CD4-positive, CD25-positive, alpha-beta regulatory T cell (primary cell): ENCODE measurements at regions not wholly inside any gene's neighbourhood (a gene's known extent, or its start where the extent isn't known, plus 50 kb on each side); places are given as distances from the start of the nearest gene placed in this dataset.
"Not testable (repeated sequence)": the region's sequence is repeated elsewhere in the genome, so short reads cannot be mapped to it uniquely, and the experiment has no call there.

Source experiments
- ATAC-seq, 2 donors: fragments of 150-1000 bp; cut with Tn5 transposase; one replicate each; pipeline ENCODE4 v1.10.0; 2021; ENCODE audit warnings: low read depth in 2 of 2, moderate number of reproducible peaks in 2 of 2, moderate library complexity in 1 of 2
- DNase-seq, 3 donors: peaks; one replicate each; pipeline versions ENCODE4 v3.0.0 to v3.0.0-alpha.2; 2012 to 2022; ENCODE audit warnings: mixed read lengths in 1 of 3
- H3K27ac ChIP-seq: one replicate; pipeline ENCODE4 v1.7.0; 2013; ENCODE audit warnings: mild to moderate bottlenecking, low read length; ENCODE audit not compliant: insufficient read depth, poor library complexity, severe bottlenecking
- H3K27me3 ChIP-seq: one replicate; pipeline ENCODE4 v1.7.0; 2013; ENCODE audit warnings: low read length; ENCODE audit not compliant: control insufficient read depth, insufficient read depth
- H3K36me3 ChIP-seq: one replicate; pipeline ENCODE4 v1.7.0; 2013; ENCODE audit warnings: mild to moderate bottlenecking, low read length, moderate library complexity; ENCODE audit not compliant: control insufficient read depth, insufficient read depth
- H3K4me1 ChIP-seq: 2 replicates; pipeline ENCODE4 v1.7.0; 2013; ENCODE audit warnings: mild to moderate bottlenecking, low read length; ENCODE audit not compliant: insufficient read depth, control insufficient read depth, poor library complexity, severe bottlenecking
- H3K4me3 ChIP-seq: one replicate; pipeline ENCODE4 v1.7.0; 2013; ENCODE audit warnings: low read depth, mild to moderate bottlenecking, low read length, moderate library complexity
- H3K9me3 ChIP-seq, 2 experiments: 1 replicate in 1 of 2; 2 replicates in 1 of 2; pipeline ENCODE4 v1.7.0; 2013; ENCODE audit warnings: low read length in 2 of 2, mild to moderate bottlenecking in 1 of 2, moderate library complexity in 1 of 2; ENCODE audit not compliant: control insufficient read depth in 2 of 2
- H3K27ac Mint-ChIP-seq, 3 donors: one replicate each; pipeline ENCODE4 v1.8.0; 2020 to 2022; ENCODE audit warnings: mild to moderate bottlenecking in 3 of 3, mixed read lengths in 3 of 3, moderate library complexity in 2 of 3
- H3K27me3 Mint-ChIP-seq: one replicate; pipeline ENCODE4 v1.8.0; 2022; ENCODE audit warnings: mild to moderate bottlenecking, mixed read lengths
- H3K36me3 Mint-ChIP-seq: one replicate; pipeline ENCODE4 v1.8.0; 2020; ENCODE audit warnings: mixed read lengths
- H3K4me1 Mint-ChIP-seq, 4 donors: one replicate each; pipeline ENCODE4 v1.8.0; 2020 to 2022; ENCODE audit warnings: mixed read lengths in 4 of 4, mild to moderate bottlenecking in 1 of 4
- H3K4me3 Mint-ChIP-seq, 4 donors: one replicate each; pipeline ENCODE4 v1.8.0; 2020 to 2022; ENCODE audit warnings: mild to moderate bottlenecking in 4 of 4, mixed read lengths in 4 of 4, moderate library complexity in 3 of 4
- H3K9me3 Mint-ChIP-seq, 7 donors: one replicate each; pipeline ENCODE4 v1.8.0; 2020 to 2022; ENCODE audit warnings: mixed read lengths in 7 of 7, mild to moderate bottlenecking in 3 of 7, moderate library complexity in 2 of 7

DNA sequence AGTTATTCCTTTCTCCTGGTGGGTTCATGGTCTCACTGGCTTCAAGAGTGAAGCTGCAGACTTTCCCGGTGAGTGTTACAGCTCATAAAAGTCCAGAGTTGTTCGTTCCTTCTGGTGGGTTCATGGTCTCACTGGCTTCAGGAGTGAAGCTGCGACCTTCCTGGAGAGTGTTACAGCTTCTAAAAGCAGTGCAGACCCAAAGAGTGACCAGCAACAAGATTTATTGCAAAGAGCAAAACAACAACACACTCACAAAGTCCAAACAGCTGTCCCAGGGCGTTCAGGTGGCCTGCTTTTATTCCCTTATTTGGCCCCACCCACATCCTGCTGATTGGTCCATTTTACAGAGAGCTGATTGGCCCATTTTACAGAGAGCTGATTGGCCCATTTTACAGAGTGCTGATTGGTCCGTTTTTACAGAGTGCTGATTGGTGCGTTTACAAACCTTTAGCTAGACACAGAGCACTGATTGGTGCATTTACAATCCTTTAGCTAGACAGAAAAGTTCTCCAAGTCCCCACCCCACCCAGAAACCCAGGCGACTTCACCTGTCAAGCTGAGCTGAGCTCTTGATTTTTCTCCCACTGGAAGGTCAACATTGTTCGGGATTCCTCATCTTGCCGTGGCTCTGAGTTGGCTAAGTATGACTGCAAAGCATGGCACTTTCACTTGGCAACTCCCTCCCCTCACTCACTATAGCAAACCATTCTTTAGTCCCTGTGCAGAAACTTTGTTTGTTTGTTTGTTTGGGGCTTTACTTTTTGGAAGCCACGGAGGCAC, 87.3 kb upstream of the EEPD1 start:
- H3K4me3 Mint-ChIP-seq, H3K27me3 ChIP-seq, H3K36me3 ChIP-seq, H3K4me1 Mint-ChIP-seq, H3K4me1 ChIP-seq, ATAC-seq, H3K27ac ChIP-seq, H3K9me3 ChIP-seq, H3K9me3 Mint-ChIP-seq, H3K36me3 Mint-ChIP-seq, H3K4me3 ChIP-seq, H3K27ac Mint-ChIP-seq, DNase-seq: not testable (repeated sequence)
- H3K27me3 Mint-ChIP-seq = peaks cover 20% of the 10 kb centered on the region

DNA sequence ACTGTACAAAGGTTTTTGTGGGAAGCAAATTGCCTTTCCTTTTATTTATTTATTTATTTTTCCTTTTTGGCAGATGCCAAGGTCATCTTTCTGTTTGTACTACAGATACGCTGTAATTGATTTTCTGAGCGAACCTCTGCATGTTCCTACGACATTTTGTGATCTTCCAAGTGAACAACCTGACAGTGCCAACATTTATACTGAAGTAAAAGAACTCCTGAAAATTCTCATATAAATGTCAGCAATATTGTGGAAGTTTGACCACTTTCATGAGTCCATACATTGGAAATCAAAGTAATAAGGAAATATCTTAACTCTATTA, 86.8 kb upstream of the EEPD1 start:
- H3K4me1 Mint-ChIP-seq = peaks cover 0 to 5% (median 0%) of the 10 kb centered on the region in 4 donors
- ATAC-seq (no peak), DNase-seq (no peak)
- Histone ChIP-seq H3K4me1 (no peaks in the 10 kb centered on the region), H3K27ac (no peak overlapping the region), H3K36me3 (no peaks in the 10 kb centered on the region), H3K27me3 (no peaks in the 10 kb centered on the region), H3K4me3 (no peak overlapping the region), H3K9me3 (no peaks in the 10 kb centered on the region)
- H3K36me3 Mint-ChIP-seq = no peaks in the 10 kb centered on the region
- H3K9me3 Mint-ChIP-seq = peaks cover 0 to 2% (median 0%) of the 10 kb centered on the region in 7 donors
- no peak overlapping the region for H3K27ac Mint-ChIP-seq
- no peak overlapping the region for H3K4me3 Mint-ChIP-seq
- H3K27me3 Mint-ChIP-seq = peaks cover 20% of the 10 kb centered on the region

DNA sequence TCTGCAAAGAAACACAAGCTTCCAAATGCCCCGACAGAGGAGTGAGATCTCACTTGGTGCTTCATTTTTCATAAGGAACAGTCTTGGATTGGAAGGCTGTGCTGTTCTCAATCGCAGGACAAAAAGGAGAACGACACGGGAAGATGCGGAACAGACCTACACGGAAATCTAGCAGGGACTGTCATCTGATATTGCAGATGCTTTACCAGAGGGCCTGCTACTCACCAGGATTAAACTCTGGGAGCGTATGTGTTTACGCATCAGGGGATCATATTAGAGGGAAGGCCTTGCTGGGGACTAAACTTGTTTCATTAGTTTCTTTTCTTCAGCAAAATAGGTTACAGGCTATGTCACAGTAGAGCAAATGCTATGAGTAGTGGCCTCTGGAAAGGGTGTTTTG, 82.8 kb upstream of the EEPD1 start:
- Histone ChIP-seq H3K27me3 (no peaks in the 10 kb centered on the region), H3K27ac (no peak overlapping the region), H3K4me3 (no peak overlapping the region), H3K4me1 (no peaks in the 10 kb centered on the region), H3K9me3 (no peaks in the 10 kb centered on the region), H3K36me3 (no peaks in the 10 kb centered on the region)
- H3K27ac Mint-ChIP-seq = no peak overlapping the region
- ATAC-seq = no peak
- H3K36me3 Mint-ChIP-seq = no peaks in the 10 kb centered on the region
- H3K9me3 Mint-ChIP-seq = peaks cover 0 to 2% (median 0%) of the 10 kb centered on the region in 7 donors
- DNase-seq = no peak
- H3K27me3 Mint-ChIP-seq = peaks cover 30% of the 10 kb centered on the region
- H3K4me1 Mint-ChIP-seq = no peaks in the 10 kb centered on the region
- no peak overlapping the region for H3K4me3 Mint-ChIP-seq

DNA sequence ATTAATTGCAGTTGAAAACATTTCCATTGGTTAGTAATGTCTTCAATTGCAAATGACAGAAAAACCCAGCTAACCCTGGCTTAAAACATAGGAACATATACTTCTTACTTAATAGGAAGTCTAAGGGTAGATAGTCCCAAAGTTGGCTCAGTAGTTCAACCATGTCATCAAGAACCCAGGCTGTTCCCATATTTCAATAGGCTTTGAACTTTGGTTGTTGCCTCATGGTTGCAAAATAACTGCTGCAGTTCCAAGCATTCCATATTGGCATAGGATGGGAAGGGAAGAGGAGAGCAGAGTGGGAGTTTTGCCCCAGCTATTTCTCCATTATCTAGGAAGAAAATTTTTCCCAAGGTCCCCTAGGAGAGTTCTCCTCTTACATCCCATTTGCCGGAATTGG, 81.4 kb upstream of the EEPD1 start:
- no peak for DNase-seq
- ATAC-seq = no peak
- H3K27ac Mint-ChIP-seq = no peak overlapping the region
- no peaks in the 10 kb centered on the region for H3K4me1 Mint-ChIP-seq
- no peaks in the 10 kb centered on the region for H3K27me3 ChIP-seq
- no peaks in the 10 kb centered on the region for H3K9me3 ChIP-seq
- H3K4me3 ChIP-seq = no peak overlapping the region
- no peak overlapping the region for H3K4me3 Mint-ChIP-seq
- H3K36me3 ChIP-seq = no peaks in the 10 kb centered on the region
- H3K36me3 Mint-ChIP-seq = no peaks in the 10 kb centered on the region
- no peak overlapping the region for H3K27ac ChIP-seq
- peaks cover 28% of the 10 kb centered on the region for H3K27me3 Mint-ChIP-seq
- no peaks in the 10 kb centered on the region for H3K9me3 Mint-ChIP-seq
- H3K4me1 ChIP-seq = no peaks in the 10 kb centered on the region

DNA sequence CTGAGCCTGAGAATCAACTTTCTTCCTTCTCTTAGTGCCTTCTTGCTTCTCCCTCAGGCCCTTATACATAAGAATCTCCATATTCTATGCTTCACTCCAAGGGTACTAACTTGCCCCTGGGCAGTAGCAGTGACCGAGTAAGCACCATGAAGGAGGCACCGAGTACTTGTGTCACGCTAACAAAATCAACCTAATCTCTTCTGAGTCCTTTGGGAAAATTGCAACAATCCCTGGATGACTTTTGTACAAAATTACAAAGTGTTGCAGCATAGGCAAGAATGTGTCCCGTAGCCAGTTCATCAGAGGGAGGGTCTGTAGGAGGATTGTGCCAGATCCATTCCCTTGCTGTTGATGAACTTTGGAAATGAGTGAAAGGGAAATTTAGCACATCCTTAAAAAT, 80.4 kb upstream of the EEPD1 start:
- Mint-ChIP-seq H3K36me3 (no peaks in the 10 kb centered on the region), H3K27ac (no peak overlapping the region), H3K9me3 (no peaks in the 10 kb centered on the region), H3K27me3 (peaks cover 18% of the 10 kb centered on the region), H3K4me3 (no peak overlapping the region), H3K4me1 (no peaks in the 10 kb centered on the region)
- ATAC-seq (no peak), DNase-seq (no peak)
- Histone ChIP-seq H3K27ac (no peak overlapping the region), H3K36me3 (no peaks in the 10 kb centered on the region), H3K27me3 (no peaks in the 10 kb centered on the region), H3K9me3 (no peaks in the 10 kb centered on the region), H3K4me3 (no peak overlapping the region), H3K4me1 (no peaks in the 10 kb centered on the region)

DNA sequence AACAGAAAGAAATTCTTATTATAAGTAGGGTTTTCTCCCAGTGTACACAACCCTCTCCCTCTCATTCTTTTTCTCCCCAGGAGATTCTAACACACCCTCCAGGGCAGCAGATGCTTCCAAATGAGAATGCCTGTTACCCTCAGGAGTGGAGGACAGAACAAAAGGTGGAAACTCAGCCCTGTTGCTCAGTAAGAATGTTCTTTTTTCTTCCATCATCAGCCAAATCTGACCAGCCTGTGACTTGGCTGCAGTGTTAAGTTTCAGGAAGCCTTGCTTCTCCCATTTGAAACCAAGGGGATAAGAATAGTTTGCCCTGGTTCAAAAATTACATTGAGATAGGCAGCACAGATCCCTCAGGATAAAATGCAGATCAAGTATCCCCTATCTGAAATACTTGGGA, 77.5 kb upstream of the EEPD1 start:
- Mint-ChIP-seq H3K9me3 (no peaks in the 10 kb centered on the region), H3K27me3 (peaks cover 13% of the 10 kb centered on the region), H3K27ac (no peak overlapping the region), H3K4me3 (no peak overlapping the region), H3K36me3 (no peaks in the 10 kb centered on the region), H3K4me1 (no peaks in the 10 kb centered on the region)
- no peak for ATAC-seq
- no peaks in the 10 kb centered on the region for H3K36me3 ChIP-seq
- no peak for DNase-seq
- no peaks in the 10 kb centered on the region for H3K27me3 ChIP-seq
- H3K4me3 ChIP-seq = no peak overlapping the region
- no peak overlapping the region for H3K27ac ChIP-seq
- no peaks in the 10 kb centered on the region for H3K4me1 ChIP-seq
- H3K9me3 ChIP-seq = no peaks in the 10 kb centered on the region

DNA sequence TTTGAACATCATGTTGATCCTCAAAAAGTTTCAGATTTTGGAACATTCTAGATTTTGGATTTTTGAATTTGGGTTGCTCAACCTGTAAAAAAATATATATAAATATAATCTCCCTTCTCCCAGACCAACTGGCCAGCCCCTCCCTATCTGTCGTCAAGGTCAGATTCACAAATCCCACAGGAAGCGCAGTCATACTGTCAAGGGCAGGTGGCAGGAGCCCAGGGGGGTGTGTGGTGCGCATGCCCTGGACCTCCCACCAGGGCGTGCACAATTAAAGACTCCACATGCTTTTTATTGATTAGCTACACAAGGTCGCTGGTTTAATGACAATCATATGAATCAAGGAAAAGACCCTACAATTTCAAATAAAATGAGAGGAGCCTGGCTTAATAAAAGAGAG, 77.0 kb upstream of the EEPD1 start:
- Mint-ChIP-seq H3K4me3 (no peak overlapping the region), H3K4me1 (no peaks in the 10 kb centered on the region), H3K27ac (no peak overlapping the region), H3K27me3 (peaks cover 18% of the 10 kb centered on the region), H3K9me3 (no peaks in the 10 kb centered on the region), H3K36me3 (no peaks in the 10 kb centered on the region)
- H3K4me1 ChIP-seq = no peaks in the 10 kb centered on the region
- H3K27me3 ChIP-seq = no peaks in the 10 kb centered on the region
- H3K4me3 ChIP-seq = no peak overlapping the region
- H3K9me3 ChIP-seq = no peaks in the 10 kb centered on the region
- ATAC-seq (no peak), DNase-seq (no peak)
- H3K27ac ChIP-seq = no peak overlapping the region
- H3K36me3 ChIP-seq = no peaks in the 10 kb centered on the region

DNA sequence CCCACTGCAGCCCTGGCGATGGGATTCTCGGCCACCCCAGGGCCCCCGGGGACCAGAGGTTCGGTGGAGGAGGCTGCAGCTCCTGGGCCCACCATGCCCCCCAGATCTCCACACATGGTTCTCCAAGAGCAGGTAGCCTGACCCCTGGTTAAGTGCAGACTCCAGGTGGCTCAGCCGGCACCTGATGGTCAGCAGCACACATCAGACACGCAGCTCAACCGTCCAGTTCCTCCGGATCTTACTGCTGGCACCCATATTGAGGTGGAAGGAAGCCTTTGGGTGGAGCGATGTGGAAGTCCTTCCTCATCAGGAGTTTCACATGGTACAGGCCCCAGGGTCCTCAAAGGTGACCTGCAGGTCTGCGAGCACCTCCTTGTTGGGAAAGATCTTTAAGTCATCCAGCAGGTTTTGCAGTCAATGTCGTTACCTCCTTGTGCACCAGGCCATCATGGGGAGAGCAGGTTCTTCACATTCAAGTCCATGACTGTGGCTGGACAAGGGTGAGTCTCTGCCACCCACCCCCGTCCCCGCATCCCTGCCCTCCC, 74.2 kb upstream of the EEPD1 start:
- Mint-ChIP-seq H3K9me3 (peaks cover 0 to 1% (median 0%) of the 10 kb centered on the region in 7 donors), H3K4me1 (no peaks in the 10 kb centered on the region), H3K27me3 (peaks cover 20% of the 10 kb centered on the region), H3K36me3 (no peaks in the 10 kb centered on the region), H3K4me3 (no peak overlapping the region), H3K27ac (no peak overlapping the region)
- Histone ChIP-seq H3K4me3 (no peak overlapping the region), H3K36me3 (no peaks in the 10 kb centered on the region), H3K27ac (no peak overlapping the region), H3K9me3 (no peaks in the 10 kb centered on the region), H3K27me3 (peaks cover 2% of the 10 kb centered on the region), H3K4me1 (no peaks in the 10 kb centered on the region)
- no peak for DNase-seq
- no peak for ATAC-seq
